Esophagus muscularis mucosa (tissue), 4 donors: ENCODE measurements at regions not wholly inside any gene's neighbourhood (a gene's known extent, or its start where the extent isn't known, plus 50 kb on each side); places are given as distances from the start of the nearest gene placed in this dataset.

Experiments
- DNase-seq: peaks from one replicate; pipeline ENCODE4 v3.0.0-alpha.2; 2017; ENCODE audit errors: extremely low spot score
- H3K27ac ChIP-seq, 4 donors: fragments of 200-600 bp; sonication (generic); replicated peaks in 1 of 4; 1 replicate in 3 of 4; 2 replicates in 1 of 4; pipeline ENCODE4 v1.5.1; 2016 to 2019; ENCODE audit warnings: mild to moderate bottlenecking in 1 of 4
- H3K27me3 ChIP-seq, 4 donors: fragments of 200-600 bp; sonication (generic); one replicate each; pipeline versions ENCODE4 v1.5.1 to v1.6.0; 2016 to 2019
- H3K36me3 ChIP-seq, 4 donors: fragments of 200-600 bp; sonication (generic); one replicate each; pipeline ENCODE4 v1.5.1; 2016 to 2019
- H3K4me1 ChIP-seq, 4 donors: fragments of 200-600 bp; sonication (generic); one replicate each; pipeline ENCODE4 v1.5.1; 2016 to 2019
- H3K4me3 ChIP-seq, 4 donors: fragments of 200-600 bp; sonication (generic); 1 replicate in 2 of 4; 2 replicates in 2 of 4; pipeline ENCODE4 v1.5.1; 2016 to 2019; ENCODE audit warnings: mild to moderate bottlenecking in 4 of 4, moderate library complexity in 1 of 4
- H3K9me3 ChIP-seq, 4 donors: fragments of 200-600 bp; sonication (generic); 1 replicate in 3 of 4; 2 replicates in 1 of 4; pipeline ENCODE4 v1.5.1; 2016 to 2019
- EP300 ChIP-seq: sonication (generic); formaldehyde crosslinking; IDR thresholded peaks from one replicate; pipeline ENCODE4 v1.6.1; 2017; ENCODE audit warnings: antibody characterized with exemption
- POLR2A ChIP-seq: fragments of 450-650 bp; IDR thresholded peaks from one replicate; pipeline ENCODE4 v1.6.1; 2017; ENCODE audit warnings: antibody characterized with exemption, moderate library complexity, mild to moderate bottlenecking, low read depth
- POLR2AphosphoS5 ChIP-seq, 2 donors: sonication (generic); formaldehyde crosslinking; IDR thresholded peaks; one replicate each; pipeline ENCODE4 v1.6.1; 2017; ENCODE audit warnings: antibody characterized with exemption in 2 of 2
- WGBS: methylation state at CpG from one replicate; pipeline ENCODE4 v1.1.5; 2018; 5-methylcytosine and 5-hydroxymethylcytosine counted together
- intact Hi-C: fragments of 100-400 bp; cut with DNase I; formaldehyde crosslinking; loops from one replicate; pipeline ENCODE4 v1.15.1; 2023
- TF ChIP-seq, protein P1 (sequence below), 3 experiments: fragments of 200-600 bp in 2 of 3; fragments of 450-650 bp in 1 of 3; sonication (generic) in 2 of 3; IDR thresholded peaks; one replicate each; pipeline ENCODE4 v1.5.1; 2017 to 2019; ENCODE audit warnings: antibody characterized with exemption in 3 of 3, mild to moderate bottlenecking in 2 of 3, moderate library complexity in 1 of 3

DNA sequence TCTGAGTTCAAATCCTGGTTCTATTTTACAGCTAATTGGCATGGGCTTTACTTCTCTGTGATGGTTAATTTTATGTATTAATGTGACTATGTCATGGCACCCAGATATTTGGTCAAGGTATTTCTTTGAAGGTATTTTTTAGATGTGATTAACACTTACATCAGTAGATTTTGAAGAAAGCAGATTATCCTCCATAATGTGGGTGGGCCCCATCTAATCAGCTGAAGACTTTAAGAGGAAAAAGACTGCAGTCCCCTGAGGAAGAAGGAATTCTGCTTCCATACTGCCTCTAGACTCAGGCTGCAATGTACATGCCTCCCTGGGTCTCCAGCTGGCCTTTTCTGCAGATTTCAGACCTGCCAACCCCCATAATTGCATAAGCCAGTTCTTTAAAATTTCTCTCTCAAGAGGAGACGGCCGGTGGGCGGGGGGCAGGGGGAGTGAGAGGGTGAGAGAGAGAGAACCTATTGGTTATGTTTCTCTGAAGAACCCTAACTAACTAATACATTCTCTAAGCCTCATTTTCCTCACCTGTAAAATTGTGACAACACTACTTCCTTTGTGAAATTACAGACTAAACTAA, 338.2 kb upstream of the PRDM1 start:
- H3K36me3 ChIP-seq = no peaks in the 10 kb centered on the region
- no peaks in the 10 kb centered on the region for H3K4me1 ChIP-seq
- H3K9me3 ChIP-seq = no peaks in the 10 kb centered on the region
- H3K27me3 ChIP-seq = no peaks in the 10 kb centered on the region
- TF ChIP-seq, protein P1, sequence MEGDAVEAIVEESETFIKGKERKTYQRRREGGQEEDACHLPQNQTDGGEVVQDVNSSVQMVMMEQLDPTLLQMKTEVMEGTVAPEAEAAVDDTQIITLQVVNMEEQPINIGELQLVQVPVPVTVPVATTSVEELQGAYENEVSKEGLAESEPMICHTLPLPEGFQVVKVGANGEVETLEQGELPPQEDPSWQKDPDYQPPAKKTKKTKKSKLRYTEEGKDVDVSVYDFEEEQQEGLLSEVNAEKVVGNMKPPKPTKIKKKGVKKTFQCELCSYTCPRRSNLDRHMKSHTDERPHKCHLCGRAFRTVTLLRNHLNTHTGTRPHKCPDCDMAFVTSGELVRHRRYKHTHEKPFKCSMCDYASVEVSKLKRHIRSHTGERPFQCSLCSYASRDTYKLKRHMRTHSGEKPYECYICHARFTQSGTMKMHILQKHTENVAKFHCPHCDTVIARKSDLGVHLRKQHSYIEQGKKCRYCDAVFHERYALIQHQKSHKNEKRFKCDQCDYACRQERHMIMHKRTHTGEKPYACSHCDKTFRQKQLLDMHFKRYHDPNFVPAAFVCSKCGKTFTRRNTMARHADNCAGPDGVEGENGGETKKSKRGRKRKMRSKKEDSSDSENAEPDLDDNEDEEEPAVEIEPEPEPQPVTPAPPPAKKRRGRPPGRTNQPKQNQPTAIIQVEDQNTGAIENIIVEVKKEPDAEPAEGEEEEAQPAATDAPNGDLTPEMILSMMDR (IDR thresholded peaks at IDR 0.05) = no peak
- no peak overlapping the region for H3K27ac ChIP-seq
- intact Hi-C loops = no loop called here
- 88% methylated on average over 3 of the region's 3 CpGs for WGBS
- H3K4me3 ChIP-seq = no peak overlapping the region
- DNase-seq = no peak

DNA sequence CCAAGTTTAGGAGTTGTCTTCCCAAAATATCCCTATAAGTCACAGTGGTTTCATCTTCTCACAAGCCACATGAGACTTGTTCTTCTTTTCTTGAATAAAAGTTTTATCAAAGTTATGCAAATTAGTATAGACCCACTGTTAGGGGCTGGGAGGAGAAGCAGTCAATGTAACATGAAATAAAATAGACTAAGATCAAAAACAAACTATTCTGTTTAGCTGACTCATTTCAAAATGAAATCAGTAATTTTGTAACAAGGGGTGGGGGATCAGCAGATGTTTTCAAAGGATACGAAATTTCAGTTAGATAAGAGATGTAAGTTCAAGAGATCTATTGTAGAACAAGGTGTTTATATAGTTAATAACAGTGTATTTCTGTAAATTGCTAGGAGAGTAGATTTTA, 339.6 kb upstream of the PRDM1 start:
- WGBS = 69% methylated on average over 1 of the region's 1 CpG

DNA sequence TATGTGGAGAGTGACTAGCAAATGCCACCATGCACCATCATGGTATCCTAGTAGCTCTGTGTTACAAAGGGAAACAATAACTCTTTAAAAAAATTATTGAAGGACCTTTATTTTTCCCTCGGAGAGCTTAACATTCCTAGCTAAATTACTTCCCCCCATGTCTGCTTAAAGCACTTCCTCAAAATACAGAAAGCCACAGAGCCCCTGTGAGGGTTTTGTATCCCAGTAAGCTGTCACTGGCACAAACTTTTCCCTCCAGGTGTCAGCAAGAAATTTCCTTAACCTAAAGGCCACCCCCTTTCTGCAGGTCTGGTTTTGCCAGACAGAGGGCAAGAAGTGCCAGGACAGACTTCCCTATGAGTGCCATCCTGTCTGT, 340.0 kb upstream of the PRDM1 start:
- no peaks in the 10 kb centered on the region for H3K36me3 ChIP-seq
- DNase-seq = no peak
- intact Hi-C loops = no loop called here
- H3K27ac ChIP-seq = no peak overlapping the region
- TF ChIP-seq POLR2AphosphoS5 (IDR thresholded peaks at IDR 0.05) = no peak
- no peak for TF ChIP-seq POLR2A
- TF ChIP-seq, protein P1 (IDR thresholded peaks at IDR 0.05) = no peak
- no peak for TF ChIP-seq EP300
- no peaks in the 10 kb centered on the region for H3K9me3 ChIP-seq
- H3K4me1 ChIP-seq = no peaks in the 10 kb centered on the region
- 37% methylated on average over 1 of the region's 1 CpG for WGBS
- H3K4me3 ChIP-seq = no peak overlapping the region
- no peaks in the 10 kb centered on the region for H3K27me3 ChIP-seq

More for the DNA sequence above, 339.6 kb upstream of the PRDM1 start:
- H3K27me3 ChIP-seq = no peaks in the 10 kb centered on the region
- DNase-seq = no peak
- H3K36me3 ChIP-seq = no peaks in the 10 kb centered on the region
- no peak overlapping the region for H3K27ac ChIP-seq
- intact Hi-C loops = no loop called here
- no peaks in the 10 kb centered on the region for H3K4me1 ChIP-seq
- TF ChIP-seq POLR2AphosphoS5 (IDR thresholded peaks at IDR 0.05) (no peak), POLR2A (no peak), EP300 (no peak)
- TF ChIP-seq, protein P1 (IDR thresholded peaks at IDR 0.05) = no peak
- H3K4me3 ChIP-seq = no peak overlapping the region
- H3K9me3 ChIP-seq = no peaks in the 10 kb centered on the region

DNA sequence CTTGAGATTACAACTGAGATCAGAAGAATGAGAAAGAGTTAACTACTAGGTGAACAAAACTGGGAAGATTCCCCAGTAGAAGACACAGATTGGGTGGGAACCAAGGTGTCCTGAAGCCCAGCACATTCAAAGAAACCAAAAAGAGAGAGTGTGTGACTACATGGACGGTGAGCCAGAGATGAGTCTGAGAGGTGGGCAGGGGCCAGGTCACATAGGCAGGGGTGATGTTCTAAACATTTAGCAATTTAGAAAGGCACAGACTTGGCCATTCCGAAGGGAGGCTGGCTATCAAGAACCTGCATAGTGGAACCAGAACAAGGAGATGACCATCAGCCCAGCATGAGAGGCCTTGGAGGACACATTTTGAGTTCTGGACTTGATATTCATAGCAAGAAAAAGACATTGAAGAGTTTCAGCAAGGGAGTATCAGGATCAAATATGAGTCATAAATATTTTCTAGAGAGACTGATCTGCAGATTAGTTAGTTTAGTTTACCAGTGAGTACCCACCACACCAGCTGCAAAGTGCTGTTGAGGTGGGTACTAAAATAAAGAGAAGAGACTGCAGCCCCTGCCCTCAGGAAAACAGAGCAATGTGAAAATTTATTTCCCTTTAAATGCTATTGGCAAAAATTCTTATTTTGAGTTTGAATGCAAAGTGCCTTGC, 340.5 kb upstream of the PRDM1 start:
- no peak overlapping the region for H3K27ac ChIP-seq
- TF ChIP-seq, protein P1 (IDR thresholded peaks at IDR 0.05) = no peak
- no peak for TF ChIP-seq POLR2A
- TF ChIP-seq POLR2AphosphoS5 (IDR thresholded peaks at IDR 0.05) = no peak
- no peak for TF ChIP-seq EP300
- intact Hi-C loops = no loop called here
- H3K4me3 ChIP-seq = no peak overlapping the region
- H3K27me3 ChIP-seq = no peaks in the 10 kb centered on the region
- no peaks in the 10 kb centered on the region for H3K9me3 ChIP-seq
- 86% methylated on average over 2 of the region's 2 CpGs for WGBS
- DNase-seq = no peak
- no peaks in the 10 kb centered on the region for H3K36me3 ChIP-seq
- H3K4me1 ChIP-seq = no peaks in the 10 kb centered on the region

DNA sequence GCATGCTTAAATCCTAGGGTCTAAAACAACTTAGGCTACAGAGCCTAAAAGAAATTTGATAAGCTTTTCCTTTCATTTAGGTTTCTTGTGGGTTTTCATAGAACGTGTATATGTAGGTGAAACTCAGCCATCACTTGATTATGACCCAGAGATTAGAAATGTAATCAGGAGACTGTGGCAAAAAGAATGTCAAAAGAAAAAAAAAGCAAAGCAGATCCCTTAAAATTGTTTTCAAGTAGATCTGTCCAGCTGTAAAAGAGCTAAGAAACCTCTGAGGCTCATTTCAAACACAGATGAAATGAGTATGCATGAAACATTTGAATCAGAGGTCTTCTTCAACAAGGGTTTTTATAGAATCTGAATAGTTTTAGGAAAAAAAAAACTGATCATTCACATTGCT, 341.3 kb upstream of the PRDM1 start:
- H3K27me3 ChIP-seq = no peaks in the 10 kb centered on the region
- no peaks in the 10 kb centered on the region for H3K4me1 ChIP-seq
- H3K4me3 ChIP-seq = no peak overlapping the region
- no peak for DNase-seq
- H3K27ac ChIP-seq = no peak overlapping the region
- intact Hi-C loops = no loop called here
- no peaks in the 10 kb centered on the region for H3K9me3 ChIP-seq
- TF ChIP-seq EP300 (no peak), POLR2AphosphoS5 (IDR thresholded peaks at IDR 0.05) (no peak), POLR2A (no peak)
- TF ChIP-seq, protein P1 (IDR thresholded peaks at IDR 0.05) = no peak
- WGBS = 95% methylated on average over 1 of the region's 1 CpG
- H3K36me3 ChIP-seq = no peaks in the 10 kb centered on the region
